K562 (cell line): ENCODE measurements at regions not wholly inside any gene's neighbourhood (a gene's known extent, or its start where the extent isn't known, plus 50 kb on each side); places are given as distances from the start of the nearest gene placed in this dataset.

Experiments
- ATAC-seq: fragments of 200-7000 bp; cut with Tn5 transposase; 3 replicates; pipeline ENCODE4 v1.9.1; 2020; ENCODE audit warnings: moderate library complexity
- BruUV-seq: library from RNA; stranded (reverse); fragments of 400-500 nt; replicated peaks from 2 replicates; lab custom pipeline; 2021; lab: Mats Ljungman, UMichigan
- CTCF ChIA-PET: fragments of 300-600 bp; formaldehyde crosslinking; extraction: SDS; loops from one replicate; lab custom pipeline; 2021; ENCODE audit warnings: low intra/inter-chr PET ratio; lab: Yijun Ruan, JAX
- POLR2A ChIA-PET: fragments of 300-600, 350-650 bp; sonication (Branson Sonifier 250); formaldehyde crosslinking; extraction: SDS; loops from one replicate; lab custom pipeline; 2021; ENCODE audit warnings: antibody characterized with exemption, inconsistent platforms; lab: Yijun Ruan, JAX
- DNase-seq, 4 experiments: peaks; one replicate each; pipeline versions ENCODE4 v3.0.0 to v3.0.0-alpha.2; 2011 to 2018; ENCODE audit warnings: low spot score in 3 of 4, mixed read lengths in 3 of 4; ENCODE audit errors: extremely low read depth in 1 of 4
- FAIRE-seq: peaks from 2 replicates; lab custom pipeline; 2011; peaks lifted over from hg19 to GRCh38; lab: Jason Lieb, UNC
- H2AFZ ChIP-seq: 2 replicates; pipeline ENCODE4 v1.6.0; 2011; ENCODE audit warnings: low read depth, low read length, control low read depth, inconsistent platforms
- H3K27ac ChIP-seq: fragments of 200-600 bp; 3 replicates; pipeline ENCODE4 v1.8.0; 2011; ENCODE audit warnings: low read depth, mild to moderate bottlenecking, control low read depth, inconsistent platforms, low read length, moderate library complexity, mixed read lengths; ENCODE audit errors: extremely low read depth
- H3K27me3 ChIP-seq, 2 experiments: fragments of 300-600 bp in 1 of 2; 2 replicates in 1 of 2; 3 replicates in 1 of 2; pipeline versions ENCODE4 v1.6.0 to v1.8.0; 2011; ENCODE audit warnings: inconsistent platforms in 2 of 2, low read length in 2 of 2, mild to moderate bottlenecking in 1 of 2, mixed read lengths in 1 of 2, moderate library complexity in 1 of 2; ENCODE audit not compliant: control insufficient read depth in 2 of 2, insufficient read depth in 2 of 2
- H3K36me3 ChIP-seq: fragments of 300-600 bp; 3 replicates; pipeline ENCODE4 v1.8.0; 2011; ENCODE audit warnings: mild to moderate bottlenecking, low read length, inconsistent platforms; ENCODE audit not compliant: control insufficient read depth, insufficient read depth
- H3K4me1 ChIP-seq, 2 experiments: fragments of 200-600 bp in 1 of 2; replicated peaks in 1 of 2; 2 replicates in 1 of 2; 3 replicates in 1 of 2; pipeline versions ENCODE4 v1.5.1 to v1.8.0; 2011; ENCODE audit warnings: inconsistent platforms in 2 of 2, low read length in 2 of 2, mild to moderate bottlenecking in 1 of 2, mixed read lengths in 1 of 2, moderate library complexity in 1 of 2; ENCODE audit not compliant: control insufficient read depth in 2 of 2, insufficient read depth in 2 of 2
- H3K4me2 ChIP-seq: 2 replicates; pipeline ENCODE4 v1.6.1; 2011; ENCODE audit warnings: low read length, control low read depth, inconsistent platforms, mixed read lengths; ENCODE audit not compliant: insufficient read depth
- H3K4me3 ChIP-seq: fragments of 200-600 bp; sonication (generic), shearing (Covaris generic); 2 replicates; pipeline ENCODE4 v1.5.1; 2016; ENCODE audit warnings: control low read depth, inconsistent platforms
- H3K79me2 ChIP-seq: fragments of 200-600 bp; 3 replicates; pipeline ENCODE4 v1.8.0; 2011; ENCODE audit warnings: low read length, inconsistent platforms; ENCODE audit not compliant: control insufficient read depth, insufficient read depth
- H3K9ac ChIP-seq, 2 experiments: 2 replicates each; pipeline versions ENCODE4 v1.6.0 to v1.6.1; 2011; ENCODE audit warnings: low read depth in 2 of 2, low read length in 2 of 2, control low read depth in 1 of 2, inconsistent platforms in 1 of 2, mild to moderate bottlenecking in 1 of 2, mixed read lengths in 1 of 2; ENCODE audit not compliant: insufficient read depth in 1 of 2
- H3K9me1 ChIP-seq: one replicate; pipeline ENCODE4 v1.6.0; 2011; ENCODE audit warnings: inconsistent platforms, mild to moderate bottlenecking, low read length, moderate library complexity; ENCODE audit not compliant: control insufficient read depth, insufficient read depth
- H3K9me3 ChIP-seq: replicated peaks from 2 replicates; pipeline ENCODE4 v1.5.1; 2011; ENCODE audit warnings: low read depth, low read length, inconsistent platforms; ENCODE audit not compliant: control insufficient read depth, insufficient read depth
- H4K20me1 ChIP-seq: replicated peaks from 2 replicates; pipeline ENCODE4 v1.6.1; 2011; ENCODE audit warnings: low read length, inconsistent platforms, mixed read lengths; ENCODE audit not compliant: control insufficient read depth, insufficient read depth
- CBFA2T2 ChIP-seq: fragments of 450-650 bp; conservative IDR thresholded peaks from 2 replicates; pipeline ENCODE4 v1.6.1; 2017; ENCODE audit warnings: mild to moderate bottlenecking
- HIVEP1 ChIP-seq: fragments of 250-450 bp; sonication (Bioruptor Pico); IDR thresholded peaks from 2 replicates; pipeline ENCODE4 v1.4.0; 2020; ENCODE audit warnings: mild to moderate bottlenecking
- KDM2B ChIP-seq: fragments of 250-450 bp; sonication (Bioruptor Pico); IDR thresholded peaks from 2 replicates; pipeline ENCODE4 v1.8.0; 2021; ENCODE audit warnings: mild to moderate bottlenecking, moderate library complexity
- KLF13 ChIP-seq: fragments of 450-650 bp; IDR thresholded peaks from 2 replicates; pipeline ENCODE4 v1.6.1; 2016; ENCODE audit warnings: missing genetic modification characterization, low read depth, mild to moderate bottlenecking, missing compliant biosample characterization, moderate library complexity, borderline replicate concordance
- KLF6 ChIP-seq: fragments of 250-450 bp; sonication (Bioruptor Pico); IDR thresholded peaks from 2 replicates; pipeline ENCODE4 v1.4.0; 2020; ENCODE audit warnings: mild to moderate bottlenecking, moderate library complexity, borderline replicate concordance
- MYBL2 ChIP-seq, 2 experiments: fragments of 450-650 bp in 1 of 2; sonication (generic) in 1 of 2; formaldehyde crosslinking in 1 of 2; IDR thresholded peaks; 2 replicates each; pipeline versions ENCODE4 v1.6.1 to v1.8.1; 2017 to 2022; ENCODE audit warnings: borderline replicate concordance in 1 of 2, inconsistent platforms in 1 of 2, low read depth in 1 of 2, mild to moderate bottlenecking in 1 of 2, missing genetic modification reagents in 1 of 2, moderate library complexity in 1 of 2
- PHB ChIP-seq: fragments of 250-450 bp; sonication (Bioruptor Pico); IDR thresholded peaks from 2 replicates; pipeline ENCODE4 v1.5.0; 2021
- POLR2H ChIP-seq: IDR thresholded peaks from 2 replicates; pipeline ENCODE4 v1.6.1; 2016; ENCODE audit warnings: missing genetic modification characterization, low read depth, mild to moderate bottlenecking, control low read depth, missing compliant biosample characterization, moderate library complexity
- TEAD1 ChIP-seq, 2 experiments: fragments of 450-650 bp in 1 of 2; sonication (generic) in 1 of 2; formaldehyde crosslinking; IDR thresholded peaks; 2 replicates each; pipeline versions ENCODE4 v1.4.0 to v1.8.0; 2020 to 2022; ENCODE audit warnings: mild to moderate bottlenecking in 2 of 2, missing genetic modification reagents in 1 of 2
- TEAD2 ChIP-seq: fragments of 450-650 bp; IDR thresholded peaks from 2 replicates; pipeline ENCODE4 v1.6.1; 2016; ENCODE audit warnings: missing genetic modification characterization, control low read depth, missing compliant biosample characterization
- ZBTB17 ChIP-seq: fragments of 450-650 bp; formaldehyde crosslinking; IDR thresholded peaks from 2 replicates; pipeline ENCODE4 v1.4.0; 2020; ENCODE audit warnings: mild to moderate bottlenecking
- ZNF354B ChIP-seq: fragments of 250-450 bp; sonication (Bioruptor Pico); IDR thresholded peaks from 2 replicates; pipeline ENCODE4 v1.4.0; 2020
- ZNF436 ChIP-seq: fragments of 250-450, 450-650 bp; sonication (Bioruptor Pico); formaldehyde crosslinking; IDR thresholded peaks from 2 replicates; pipeline ENCODE4 v1.7.0; 2020; ENCODE audit warnings: mild to moderate bottlenecking
- WGBS: fragments of 100-300 bp; shearing (Covaris generic); methylation state at CpG from one replicate; pipeline ENCODE4 v1.1.6; 2016; ENCODE audit warnings: low coverage, mixed read lengths; ENCODE audit not compliant: insufficient coverage; ENCODE audit errors: missing lambda C conversion rate; 5-methylcytosine and 5-hydroxymethylcytosine counted together
- in situ Hi-C: fragments of 300-500 bp; cut with MboI; formaldehyde crosslinking; loops from 4 replicates; pipeline ENCODE4 v1.15.0; 2018; ENCODE audit warnings: inconsistent platforms, mixed read lengths
- intact Hi-C: fragments of 100-400 bp; cut with micrococcal nuclease; formaldehyde crosslinking; loops from 2 replicates; pipeline ENCODE4 v1.14.2; 2022
- TF ChIP-seq, protein P1 (sequence below): sonication (generic); formaldehyde crosslinking; IDR thresholded peaks from 2 replicates; pipeline ENCODE4 v1.8.1; 2023; ENCODE audit warnings: mild to moderate bottlenecking, missing genetic modification reagents, moderate library complexity
- TF ChIP-seq, protein P2 (sequence below): sonication (generic); formaldehyde crosslinking; IDR thresholded peaks from 2 replicates; pipeline ENCODE4 v1.8.0; 2023; ENCODE audit warnings: mild to moderate bottlenecking, missing genetic modification reagents
- TF ChIP-seq, protein P3 (sequence below): sonication (generic); formaldehyde crosslinking; IDR thresholded peaks from 2 replicates; pipeline ENCODE4 v1.8.0; 2022; ENCODE audit warnings: mild to moderate bottlenecking, missing genetic modification reagents
- TF ChIP-seq, protein P4 (sequence below): fragments of 450-650 bp; IDR thresholded peaks from 2 replicates; pipeline ENCODE4 v1.6.1; 2018; ENCODE audit not compliant: partially characterized antibody

DNA sequence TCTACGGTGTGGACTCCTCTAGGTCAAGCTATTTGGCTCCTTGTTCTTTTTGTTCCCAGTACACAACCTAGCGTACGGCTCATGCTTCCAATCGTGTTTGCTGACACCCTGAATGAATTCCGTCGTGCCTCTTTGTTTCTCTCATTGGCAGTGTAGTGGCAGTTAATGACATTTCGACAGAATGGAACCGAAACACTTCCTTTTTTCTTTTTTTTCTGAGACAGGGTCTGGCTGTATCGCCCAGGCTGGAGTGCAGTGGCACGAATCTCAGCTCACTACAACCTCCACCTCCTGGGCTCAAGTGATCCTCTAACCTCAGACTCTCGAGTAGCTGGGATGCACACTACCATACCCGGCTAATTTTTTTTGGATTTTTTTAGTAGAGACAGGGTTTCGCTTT lies 113.3 kb upstream of the ATP6AP2 start:
- Histone ChIP-seq H4K20me1 (no peaks in the 10 kb centered on the region), H3K9me1 (no peaks in the 10 kb centered on the region), H3K4me2 (no peak overlapping the region), H3K4me1 (peaks cover 0 to 3% of the 10 kb centered on the region in 2 experiments; a peak in 1 of 5 replicates), H2AFZ (no peak overlapping the region), H3K27ac (no peak overlapping the region), H3K79me2 (no peaks in the 10 kb centered on the region), H3K36me3 (no peaks in the 10 kb centered on the region), H3K4me3 (no peak overlapping the region), H3K9me3 (no peaks in the 10 kb centered on the region)
- 40% methylated on average over 10 of the region's 13 CpGs for WGBS
- intact Hi-C loops (loop anchor here (10.0 kb wide), 1 partner anchor 293 kb away; no protein-coding TSS in a partner anchor), in situ Hi-C loops (no loop called here)
- no TSS peak for BruUV-seq
- ATAC-seq (no peak), DNase-seq (no peak)
- TF ChIP-seq, protein P1, sequence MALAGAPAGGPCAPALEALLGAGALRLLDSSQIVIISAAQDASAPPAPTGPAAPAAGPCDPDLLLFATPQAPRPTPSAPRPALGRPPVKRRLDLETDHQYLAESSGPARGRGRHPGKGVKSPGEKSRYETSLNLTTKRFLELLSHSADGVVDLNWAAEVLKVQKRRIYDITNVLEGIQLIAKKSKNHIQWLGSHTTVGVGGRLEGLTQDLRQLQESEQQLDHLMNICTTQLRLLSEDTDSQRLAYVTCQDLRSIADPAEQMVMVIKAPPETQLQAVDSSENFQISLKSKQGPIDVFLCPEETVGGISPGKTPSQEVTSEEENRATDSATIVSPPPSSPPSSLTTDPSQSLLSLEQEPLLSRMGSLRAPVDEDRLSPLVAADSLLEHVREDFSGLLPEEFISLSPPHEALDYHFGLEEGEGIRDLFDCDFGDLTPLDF = no peak
- TF ChIP-seq, protein P2, sequence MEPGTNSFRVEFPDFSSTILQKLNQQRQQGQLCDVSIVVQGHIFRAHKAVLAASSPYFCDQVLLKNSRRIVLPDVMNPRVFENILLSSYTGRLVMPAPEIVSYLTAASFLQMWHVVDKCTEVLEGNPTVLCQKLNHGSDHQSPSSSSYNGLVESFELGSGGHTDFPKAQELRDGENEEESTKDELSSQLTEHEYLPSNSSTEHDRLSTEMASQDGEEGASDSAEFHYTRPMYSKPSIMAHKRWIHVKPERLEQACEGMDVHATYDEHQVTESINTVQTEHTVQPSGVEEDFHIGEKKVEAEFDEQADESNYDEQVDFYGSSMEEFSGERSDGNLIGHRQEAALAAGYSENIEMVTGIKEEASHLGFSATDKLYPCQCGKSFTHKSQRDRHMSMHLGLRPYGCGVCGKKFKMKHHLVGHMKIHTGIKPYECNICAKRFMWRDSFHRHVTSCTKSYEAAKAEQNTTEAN = no peak
- no peak for TF ChIP-seq ZNF354B (CRISPR knock-in tag)
- no peak for TF ChIP-seq PHB
- no peak for TF ChIP-seq KLF6 (CRISPR knock-in tag)
- TF ChIP-seq ZBTB17 (CRISPR knock-in tag) = no peak
- TF ChIP-seq CBFA2T2 = no peak
- TF ChIP-seq, protein P3, sequence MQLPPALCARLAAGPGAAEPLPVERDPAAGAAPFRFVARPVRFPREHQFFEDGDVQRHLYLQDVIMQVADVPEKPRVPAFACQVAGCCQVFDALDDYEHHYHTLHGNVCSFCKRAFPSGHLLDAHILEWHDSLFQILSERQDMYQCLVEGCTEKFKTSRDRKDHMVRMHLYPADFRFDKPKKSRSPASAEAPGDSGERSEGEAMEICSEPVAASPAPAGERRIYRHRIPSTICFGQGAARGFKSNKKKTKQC (CRISPR knock-in tag) = no peak
- TF ChIP-seq POLR2H = no peak
- TF ChIP-seq KDM2B = no peak
- TF ChIP-seq TEAD1 (CRISPR knock-in tag; IDR thresholded peaks at IDR 0.05) = no peak
- no peak for TF ChIP-seq KLF13 (tag)
- no peak for TF ChIP-seq MYBL2 (IDR thresholded peaks at IDR 0.05; ENCODE audit: low read depth)
- no peak for TF ChIP-seq MYBL2 (CRISPR knock-in tag; IDR thresholded peaks at IDR 0.05; ENCODE audit: borderline replicate concordance)
- no peak for TF ChIP-seq HIVEP1 (CRISPR knock-in tag)
- no peak for TF ChIP-seq TEAD2 (tag)
- TF ChIP-seq, protein P4, sequence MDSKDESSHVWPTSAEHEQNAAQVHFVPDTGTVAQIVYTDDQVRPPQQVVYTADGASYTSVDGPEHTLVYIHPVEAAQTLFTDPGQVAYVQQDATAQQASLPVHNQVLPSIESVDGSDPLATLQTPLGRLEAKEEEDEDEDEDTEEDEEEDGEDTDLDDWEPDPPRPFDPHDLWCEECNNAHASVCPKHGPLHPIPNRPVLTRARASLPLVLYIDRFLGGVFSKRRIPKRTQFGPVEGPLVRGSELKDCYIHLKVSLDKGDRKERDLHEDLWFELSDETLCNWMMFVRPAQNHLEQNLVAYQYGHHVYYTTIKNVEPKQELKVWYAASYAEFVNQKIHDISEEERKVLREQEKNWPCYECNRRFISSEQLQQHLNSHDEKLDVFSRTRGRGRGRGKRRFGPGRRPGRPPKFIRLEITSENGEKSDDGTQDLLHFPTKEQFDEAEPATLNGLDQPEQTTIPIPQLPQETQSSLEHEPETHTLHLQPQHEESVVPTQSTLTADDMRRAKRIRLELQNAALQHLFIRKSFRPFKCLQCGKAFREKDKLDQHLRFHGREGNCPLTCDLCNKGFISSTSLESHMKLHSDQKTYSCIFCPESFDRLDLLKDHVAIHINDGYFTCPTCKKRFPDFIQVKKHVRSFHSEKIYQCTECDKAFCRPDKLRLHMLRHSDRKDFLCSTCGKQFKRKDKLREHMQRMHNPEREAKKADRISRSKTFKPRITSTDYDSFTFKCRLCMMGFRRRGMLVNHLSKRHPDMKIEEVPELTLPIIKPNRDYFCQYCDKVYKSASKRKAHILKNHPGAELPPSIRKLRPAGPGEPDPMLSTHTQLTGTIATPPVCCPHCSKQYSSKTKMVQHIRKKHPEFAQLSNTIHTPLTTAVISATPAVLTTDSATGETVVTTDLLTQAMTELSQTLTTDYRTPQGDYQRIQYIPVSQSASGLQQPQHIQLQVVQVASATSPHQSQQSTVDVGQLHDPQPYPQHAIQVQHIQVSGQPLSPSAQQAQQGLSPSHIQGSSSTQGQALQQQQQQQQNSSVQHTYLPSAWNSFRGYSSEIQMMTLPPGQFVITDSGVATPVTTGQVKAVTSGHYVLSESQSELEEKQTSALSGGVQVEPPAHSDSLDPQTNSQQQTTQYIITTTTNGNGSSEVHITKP = no peak
- TF ChIP-seq ZNF436 = no peak
- TF ChIP-seq, all 486 proteins: peak for 0
- FAIRE-seq = no peak
- POLR2A ChIA-PET = no interaction called here
- Histone ChIP-seq H3K9ac (no peak overlapping the region), H3K27me3 (0 out of 5 replicates have a peak, but pooled peaks cover 0 to 2% of the 10 kb centered on the region in 2 experiments)
- CTCF ChIA-PET = no interaction called here
